ENCODE measurements at regions not wholly inside any gene's neighbourhood (a gene's known extent, or its start where the extent isn't known, plus 50 kb on each side); places are given as distances from the start of the nearest gene placed in this dataset.

DNA sequence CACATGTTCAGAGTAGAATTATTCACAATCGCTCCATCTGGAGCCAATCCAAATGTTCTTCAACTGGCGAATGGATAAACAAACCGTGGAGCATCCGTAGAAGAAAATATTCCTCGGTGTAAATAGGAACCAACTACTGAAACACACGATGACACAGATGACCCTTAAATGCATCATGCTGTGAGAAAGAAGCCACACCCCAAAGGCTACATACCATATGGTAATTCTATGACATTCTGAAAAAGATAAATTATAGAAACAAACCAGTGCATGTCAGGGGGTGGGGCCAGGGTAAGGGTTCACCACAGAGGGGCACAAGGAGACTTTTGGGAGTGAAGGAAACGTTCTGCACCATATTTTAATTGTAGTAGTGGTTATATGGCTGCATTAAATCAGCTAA is 312.2 kb upstream of the SMIM21 start:
- TF ChIP-seq, protein P1, sequence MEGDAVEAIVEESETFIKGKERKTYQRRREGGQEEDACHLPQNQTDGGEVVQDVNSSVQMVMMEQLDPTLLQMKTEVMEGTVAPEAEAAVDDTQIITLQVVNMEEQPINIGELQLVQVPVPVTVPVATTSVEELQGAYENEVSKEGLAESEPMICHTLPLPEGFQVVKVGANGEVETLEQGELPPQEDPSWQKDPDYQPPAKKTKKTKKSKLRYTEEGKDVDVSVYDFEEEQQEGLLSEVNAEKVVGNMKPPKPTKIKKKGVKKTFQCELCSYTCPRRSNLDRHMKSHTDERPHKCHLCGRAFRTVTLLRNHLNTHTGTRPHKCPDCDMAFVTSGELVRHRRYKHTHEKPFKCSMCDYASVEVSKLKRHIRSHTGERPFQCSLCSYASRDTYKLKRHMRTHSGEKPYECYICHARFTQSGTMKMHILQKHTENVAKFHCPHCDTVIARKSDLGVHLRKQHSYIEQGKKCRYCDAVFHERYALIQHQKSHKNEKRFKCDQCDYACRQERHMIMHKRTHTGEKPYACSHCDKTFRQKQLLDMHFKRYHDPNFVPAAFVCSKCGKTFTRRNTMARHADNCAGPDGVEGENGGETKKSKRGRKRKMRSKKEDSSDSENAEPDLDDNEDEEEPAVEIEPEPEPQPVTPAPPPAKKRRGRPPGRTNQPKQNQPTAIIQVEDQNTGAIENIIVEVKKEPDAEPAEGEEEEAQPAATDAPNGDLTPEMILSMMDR (conservative IDR thresholded peaks at IDR 0.05; ENCODE audit: low read length): no peak
- no peak for TF ChIP-seq EZH2phosphoT487 (IDR thresholded peaks at IDR 0.05; ENCODE audit: borderline replicate concordance, low read depth, low read length)
